ENCODE measurements at regions not wholly inside any gene's neighbourhood (a gene's known extent, or its start where the extent isn't known, plus 50 kb on each side); places are given as distances from the start of the nearest gene placed in this dataset.

GRCh38 chr10:20405050-20405449 is 492.1 kb downstream of the NEBL start:
- ChIA-PET CTCF (no interaction called here), POLR2A (no interaction called here)
- H3K27ac ChIP-seq (ENCODE audit: insufficient read depth in 1 of 2, low read depth in 1 of 2, low read length in 2 of 2, poor library complexity in 1 of 2, severe bottlenecking in 2 of 2) = no peak overlapping the region
- no CpG with 5 or more reads among the region's 2 CpGs for WGBS (ENCODE audit: insufficient coverage)
- no peak for DNase-seq
- H3K36me3 ChIP-seq (ENCODE audit: control insufficient read depth in 4 of 4, insufficient read depth in 4 of 4, low read length in 3 of 4) = no peaks in the 10 kb centered on the region
- no peaks in the 10 kb centered on the region for H3K4me1 ChIP-seq (ENCODE audit: control extremely low read depth in 1 of 4, control insufficient read depth in 4 of 4, insufficient read depth in 4 of 4, low read length in 3 of 4)
- no peak overlapping the region for H3K4me3 ChIP-seq (ENCODE audit: control insufficient read depth in 1 of 7, extremely low read depth in 1 of 7, insufficient read depth in 4 of 7, low read depth in 2 of 7, low read length in 6 of 7)
- no peaks in the 10 kb centered on the region for H3K27me3 ChIP-seq (replicated peaks in 2 of 5; ENCODE audit: control insufficient read depth in 4 of 5, insufficient read depth in 5 of 5, low read length in 4 of 5)
- H3K9me3 ChIP-seq (ENCODE audit: control extremely low read depth in 1 of 5, control insufficient read depth in 4 of 5, insufficient read depth in 2 of 5, low read depth in 1 of 5, low read length in 4 of 5) = no peaks in the 10 kb centered on the region

- WGBS (ENCODE audit: insufficient coverage) = 100% methylated on average over 1 of the region's 2 CpGs
- POLR2A ChIA-PET = no interaction called here
- CTCF ChIA-PET = no interaction called here
Measured at GRCh38 chr10:20399772-20400171, 497.3 kb downstream of the NEBL start.

GRCh38 chr10:20396701-20397100 is 500.4 kb downstream of the NEBL start:
- H3K27me3 ChIP-seq (replicated peaks in 2 of 5; ENCODE audit: control insufficient read depth in 4 of 5, insufficient read depth in 5 of 5, low read length in 4 of 5) = no peaks in the 10 kb centered on the region
- no peak overlapping the region for H3K27ac ChIP-seq (ENCODE audit: insufficient read depth in 1 of 2, low read depth in 1 of 2, low read length in 2 of 2, poor library complexity in 1 of 2, severe bottlenecking in 2 of 2)
- 100% methylated on average over 4 of the region's 4 CpGs for WGBS (ENCODE audit: insufficient coverage)
- no peak for DNase-seq
- H3K9me3 ChIP-seq (ENCODE audit: control extremely low read depth in 1 of 5, control insufficient read depth in 4 of 5, insufficient read depth in 2 of 5, low read depth in 1 of 5, low read length in 4 of 5) = no peaks in the 10 kb centered on the region
- H3K4me1 ChIP-seq (ENCODE audit: control extremely low read depth in 1 of 4, control insufficient read depth in 4 of 4, insufficient read depth in 4 of 4, low read length in 3 of 4) = no peaks in the 10 kb centered on the region
- ChIA-PET CTCF (interaction anchor here (1.6 kb wide), 1 partner anchor 9 kb away, joined by 4 read pairs; no protein-coding TSS in a partner anchor), POLR2A (no interaction called here)
- no peaks in the 10 kb centered on the region for H3K36me3 ChIP-seq (ENCODE audit: control insufficient read depth in 4 of 4, insufficient read depth in 4 of 4, low read length in 3 of 4)
- no peak overlapping the region for H3K4me3 ChIP-seq (ENCODE audit: control insufficient read depth in 1 of 7, extremely low read depth in 1 of 7, insufficient read depth in 4 of 7, low read depth in 2 of 7, low read length in 6 of 7)

More at GRCh38 chr10:20399772-20400171, 497.3 kb downstream of the NEBL start:
- H3K4me3 ChIP-seq (ENCODE audit: control insufficient read depth in 1 of 7, extremely low read depth in 1 of 7, insufficient read depth in 4 of 7, low read depth in 2 of 7, low read length in 6 of 7) = no peak overlapping the region
- no peaks in the 10 kb centered on the region for H3K4me1 ChIP-seq (ENCODE audit: control extremely low read depth in 1 of 4, control insufficient read depth in 4 of 4, insufficient read depth in 4 of 4, low read length in 3 of 4)
- H3K27me3 ChIP-seq (replicated peaks in 2 of 5; ENCODE audit: control insufficient read depth in 4 of 5, insufficient read depth in 5 of 5, low read length in 4 of 5) = no peaks in the 10 kb centered on the region
- no peaks in the 10 kb centered on the region for H3K9me3 ChIP-seq (ENCODE audit: control extremely low read depth in 1 of 5, control insufficient read depth in 4 of 5, insufficient read depth in 2 of 5, low read depth in 1 of 5, low read length in 4 of 5)
- no peaks in the 10 kb centered on the region for H3K36me3 ChIP-seq (ENCODE audit: control insufficient read depth in 4 of 4, insufficient read depth in 4 of 4, low read length in 3 of 4)
- no peak overlapping the region for H3K27ac ChIP-seq (ENCODE audit: insufficient read depth in 1 of 2, low read depth in 1 of 2, low read length in 2 of 2, poor library complexity in 1 of 2, severe bottlenecking in 2 of 2)
- DNase-seq = no peak

DNA sequence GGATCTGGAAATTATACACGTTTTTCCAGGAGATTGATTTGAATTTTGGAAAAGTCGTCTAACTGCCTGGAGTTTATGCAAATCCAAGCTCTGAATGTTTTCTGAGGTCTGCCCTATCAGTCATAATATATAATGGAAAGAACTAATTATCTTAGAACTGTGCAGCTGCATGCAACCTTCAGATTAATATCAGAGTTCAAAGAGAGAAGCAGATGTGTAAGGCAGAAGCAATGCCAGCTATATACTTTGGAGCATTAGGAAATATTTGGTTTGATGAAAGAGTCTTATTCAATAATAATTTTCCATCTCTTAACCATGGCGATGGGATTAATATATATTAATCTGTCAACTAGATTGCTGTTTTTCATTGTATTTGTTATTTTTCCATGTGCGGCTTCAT is 500.9 kb downstream of the NEBL start:
- Histone ChIP-seq H3K4me1 (ENCODE audit: control extremely low read depth in 1 of 4, control insufficient read depth in 4 of 4, insufficient read depth in 4 of 4, low read length in 3 of 4) (no peaks in the 10 kb centered on the region), H3K27ac (ENCODE audit: insufficient read depth in 1 of 2, low read depth in 1 of 2, low read length in 2 of 2, poor library complexity in 1 of 2, severe bottlenecking in 2 of 2) (no peak overlapping the region), H3K4me3 (ENCODE audit: control insufficient read depth in 1 of 7, extremely low read depth in 1 of 7, insufficient read depth in 4 of 7, low read depth in 2 of 7, low read length in 6 of 7) (no peak overlapping the region), H3K9me3 (ENCODE audit: control extremely low read depth in 1 of 5, control insufficient read depth in 4 of 5, insufficient read depth in 2 of 5, low read depth in 1 of 5, low read length in 4 of 5) (no peaks in the 10 kb centered on the region), H3K27me3 (replicated peaks in 2 of 5; ENCODE audit: control insufficient read depth in 4 of 5, insufficient read depth in 5 of 5, low read length in 4 of 5) (no peaks in the 10 kb centered on the region), H3K36me3 (ENCODE audit: control insufficient read depth in 4 of 4, insufficient read depth in 4 of 4, low read length in 3 of 4) (no peaks in the 10 kb centered on the region)
- CTCF ChIA-PET = interaction anchor here (1.6 kb wide), 1 partner anchor 9 kb away, joined by 4 read pairs; no protein-coding TSS in a partner anchor
- POLR2A ChIA-PET = interaction anchor here (0.6 kb wide), 1 partner anchor 750 kb away, joined by 5 read pairs; no protein-coding TSS in a partner anchor
- 100% methylated on average over 2 of the region's 4 CpGs for WGBS (ENCODE audit: insufficient coverage)
- DNase-seq = no peak

GRCh38 chr10:20391629-20392028 is 505.5 kb downstream of the NEBL start:
- H3K4me3 ChIP-seq (ENCODE audit: control insufficient read depth in 1 of 7, extremely low read depth in 1 of 7, insufficient read depth in 4 of 7, low read depth in 2 of 7, low read length in 6 of 7) = no peak overlapping the region
- CTCF ChIA-PET = no interaction called here
- H3K9me3 ChIP-seq (ENCODE audit: control extremely low read depth in 1 of 5, control insufficient read depth in 4 of 5, insufficient read depth in 2 of 5, low read depth in 1 of 5, low read length in 4 of 5) = no peaks in the 10 kb centered on the region
- DNase-seq = no peak
- H3K36me3 ChIP-seq (ENCODE audit: control insufficient read depth in 4 of 4, insufficient read depth in 4 of 4, low read length in 3 of 4) = no peaks in the 10 kb centered on the region
- H3K4me1 ChIP-seq (ENCODE audit: control extremely low read depth in 1 of 4, control insufficient read depth in 4 of 4, insufficient read depth in 4 of 4, low read length in 3 of 4) = no peaks in the 10 kb centered on the region
- WGBS (ENCODE audit: insufficient coverage) = no CpG with 5 or more reads among the region's 3 CpGs
- POLR2A ChIA-PET = no interaction called here
- H3K27me3 ChIP-seq (replicated peaks in 2 of 5; ENCODE audit: control insufficient read depth in 4 of 5, insufficient read depth in 5 of 5, low read length in 4 of 5) = no peaks in the 10 kb centered on the region
- no peak overlapping the region for H3K27ac ChIP-seq (ENCODE audit: insufficient read depth in 1 of 2, low read depth in 1 of 2, low read length in 2 of 2, poor library complexity in 1 of 2, severe bottlenecking in 2 of 2)

GRCh38 chr10:20381761-20382160 is 515.4 kb downstream of the NEBL start:
- 89% methylated on average over 3 of the region's 3 CpGs for WGBS (ENCODE audit: insufficient coverage)
- Histone ChIP-seq H3K27me3 (replicated peaks in 2 of 5; ENCODE audit: control insufficient read depth in 4 of 5, insufficient read depth in 5 of 5, low read length in 4 of 5) (no peaks in the 10 kb centered on the region), H3K36me3 (ENCODE audit: control insufficient read depth in 4 of 4, insufficient read depth in 4 of 4, low read length in 3 of 4) (no peaks in the 10 kb centered on the region), H3K4me3 (ENCODE audit: control insufficient read depth in 1 of 7, extremely low read depth in 1 of 7, insufficient read depth in 4 of 7, low read depth in 2 of 7, low read length in 6 of 7) (no peak overlapping the region), H3K27ac (ENCODE audit: insufficient read depth in 1 of 2, low read depth in 1 of 2, low read length in 2 of 2, poor library complexity in 1 of 2, severe bottlenecking in 2 of 2) (no peak overlapping the region), H3K9me3 (ENCODE audit: control extremely low read depth in 1 of 5, control insufficient read depth in 4 of 5, insufficient read depth in 2 of 5, low read depth in 1 of 5, low read length in 4 of 5) (peaks cover 0 to 7% (median 2%) of the 10 kb centered on the region in 5 experiments), H3K4me1 (ENCODE audit: control extremely low read depth in 1 of 4, control insufficient read depth in 4 of 4, insufficient read depth in 4 of 4, low read length in 3 of 4) (no peaks in the 10 kb centered on the region)
- CTCF ChIA-PET = no interaction called here
- DNase-seq = no peak
- POLR2A ChIA-PET = no interaction called here

DNA sequence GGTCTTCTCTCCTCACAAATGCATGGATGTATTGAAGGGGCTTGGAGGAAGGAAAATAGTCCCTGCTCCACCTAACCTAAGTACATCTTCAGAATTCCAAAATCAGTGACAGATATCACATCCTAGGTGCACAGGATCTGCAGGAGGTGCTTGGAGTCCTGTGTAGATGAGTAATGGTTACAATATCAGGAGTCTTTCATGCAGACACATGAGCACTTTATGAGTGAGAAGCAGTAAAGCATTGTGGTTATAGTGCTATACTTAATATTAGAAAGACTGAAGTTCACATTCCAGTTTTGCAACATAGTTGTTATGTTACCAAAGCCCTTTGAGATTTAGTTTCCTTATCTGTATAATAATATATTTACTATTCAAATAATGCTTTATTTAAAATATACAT is 516.7 kb downstream of the NEBL start:
- H3K36me3 ChIP-seq (ENCODE audit: control insufficient read depth in 4 of 4, insufficient read depth in 4 of 4, low read length in 3 of 4) = no peaks in the 10 kb centered on the region
- CTCF ChIA-PET = no interaction called here
- no peaks in the 10 kb centered on the region for H3K27me3 ChIP-seq (replicated peaks in 2 of 5; ENCODE audit: control insufficient read depth in 4 of 5, insufficient read depth in 5 of 5, low read length in 4 of 5)
- H3K9me3 ChIP-seq (ENCODE audit: control extremely low read depth in 1 of 5, control insufficient read depth in 4 of 5, insufficient read depth in 2 of 5, low read depth in 1 of 5, low read length in 4 of 5) = peaks cover 0 to 7% (median 2%) of the 10 kb centered on the region in 5 experiments
- DNase-seq = no peak
- no peak overlapping the region for H3K4me3 ChIP-seq (ENCODE audit: control insufficient read depth in 1 of 7, extremely low read depth in 1 of 7, insufficient read depth in 4 of 7, low read depth in 2 of 7, low read length in 6 of 7)
- no peaks in the 10 kb centered on the region for H3K4me1 ChIP-seq (ENCODE audit: control extremely low read depth in 1 of 4, control insufficient read depth in 4 of 4, insufficient read depth in 4 of 4, low read length in 3 of 4)
- no peak overlapping the region for H3K27ac ChIP-seq (ENCODE audit: insufficient read depth in 1 of 2, low read depth in 1 of 2, low read length in 2 of 2, poor library complexity in 1 of 2, severe bottlenecking in 2 of 2)
- POLR2A ChIA-PET = interaction anchor here (0.7 kb wide), 1 partner anchor 292 kb away, joined by 3 read pairs; no protein-coding TSS in a partner anchor
